BLaER1 (cell line): ENCODE measurements at regions not wholly inside any gene's neighbourhood (a gene's known extent, or its start where the extent isn't known, plus 50 kb on each side); places are given as distances from the start of the nearest gene placed in this dataset.

Source experiments
- H3K27ac ChIP-seq: shearing (Covaris generic); formaldehyde crosslinking; 2 replicates; pipeline ENCODE4 v1.8.1; 2022
- H3K27me3 ChIP-seq: shearing (Covaris generic); formaldehyde crosslinking; 2 replicates; pipeline ENCODE4 v1.8.1; 2022
- H3K36me3 ChIP-seq: shearing (Covaris generic); formaldehyde crosslinking; 2 replicates; pipeline ENCODE4 v1.8.1; 2022
- H3K4me1 ChIP-seq: shearing (Covaris generic); formaldehyde crosslinking; 2 replicates; pipeline ENCODE4 v1.8.1; 2022
- H3K4me2 ChIP-seq: shearing (Covaris generic); formaldehyde crosslinking; 2 replicates; pipeline ENCODE4 v1.8.1; 2022
- H3K4me3 ChIP-seq: shearing (Covaris generic); formaldehyde crosslinking; 2 replicates; pipeline ENCODE4 v1.8.1; 2022
- H3K9ac ChIP-seq: shearing (Covaris generic); formaldehyde crosslinking; 2 replicates; pipeline ENCODE4 v1.8.1; 2022
- H3K9me3 ChIP-seq: shearing (Covaris generic); formaldehyde crosslinking; 2 replicates; pipeline ENCODE4 v1.8.1; 2022
- H4K20me1 ChIP-seq: shearing (Covaris generic); formaldehyde crosslinking; 2 replicates; pipeline ENCODE4 v1.8.1; 2022
- Cebpa-rat ChIP-seq: shearing (Covaris generic); IDR thresholded peaks from 2 replicates; pipeline ENCODE4 v1.8.1; 2022

DNA sequence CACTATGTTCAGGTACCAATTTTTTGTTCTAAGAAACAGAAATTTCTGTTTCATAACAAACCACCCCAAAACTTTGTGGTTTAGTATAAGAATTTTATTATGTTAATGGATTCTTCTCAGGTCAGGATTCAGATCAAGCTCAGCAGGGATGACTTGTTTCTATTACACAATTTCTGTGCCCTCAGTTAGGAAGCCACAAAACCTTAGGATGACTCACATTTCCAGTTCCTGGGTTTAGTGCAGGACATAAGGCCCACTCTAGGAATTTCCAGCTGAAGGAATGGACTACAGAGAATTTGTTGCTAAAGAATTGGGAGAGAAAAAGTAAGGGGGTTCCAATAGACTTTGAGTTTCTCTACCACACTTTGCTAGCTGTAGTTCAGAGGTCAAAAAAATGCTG is 629.3 kb downstream of the ANXA1 start:
- TF ChIP-seq Cebpa-rat, result no peak
- Histone ChIP-seq H3K4me1 (no peaks in the 10 kb centered on the region), H3K9ac (no peak overlapping the region), H3K36me3 (no peaks in the 10 kb centered on the region), H3K27me3 (no peaks in the 10 kb centered on the region), H3K27ac (no peak overlapping the region), H3K4me2 (no peak overlapping the region), H3K4me3 (no peak overlapping the region), H3K9me3 (no peaks in the 10 kb centered on the region), H4K20me1 (no peaks in the 10 kb centered on the region)

DNA sequence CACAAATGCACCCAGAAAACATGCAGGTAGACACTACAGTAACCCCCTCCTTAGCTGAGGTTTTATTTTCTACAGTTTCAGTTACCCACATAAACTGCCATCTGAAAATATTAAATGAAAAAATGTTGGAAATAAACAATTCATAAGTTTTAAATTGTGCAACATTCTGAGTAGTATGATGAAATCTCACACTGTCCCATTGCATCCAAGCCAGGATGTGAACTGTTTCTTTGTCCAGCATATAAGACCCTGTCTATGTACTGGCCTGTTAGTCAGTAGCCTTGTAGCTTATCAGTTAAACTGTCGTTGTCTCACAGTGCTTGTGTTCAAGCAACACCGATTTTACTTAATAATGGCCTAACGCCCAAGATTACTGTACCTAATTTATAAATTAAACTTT is 630.5 kb downstream of the ANXA1 start:
- Histone ChIP-seq H3K9me3 (no peaks in the 10 kb centered on the region), H3K27ac (no peak overlapping the region), H3K4me1 (no peaks in the 10 kb centered on the region), H3K4me2 (no peak overlapping the region), H3K36me3 (no peaks in the 10 kb centered on the region), H3K4me3 (no peak overlapping the region), H3K27me3 (no peaks in the 10 kb centered on the region), H4K20me1 (no peaks in the 10 kb centered on the region), H3K9ac (no peak overlapping the region)
- TF ChIP-seq Cebpa-rat, result no peak

DNA sequence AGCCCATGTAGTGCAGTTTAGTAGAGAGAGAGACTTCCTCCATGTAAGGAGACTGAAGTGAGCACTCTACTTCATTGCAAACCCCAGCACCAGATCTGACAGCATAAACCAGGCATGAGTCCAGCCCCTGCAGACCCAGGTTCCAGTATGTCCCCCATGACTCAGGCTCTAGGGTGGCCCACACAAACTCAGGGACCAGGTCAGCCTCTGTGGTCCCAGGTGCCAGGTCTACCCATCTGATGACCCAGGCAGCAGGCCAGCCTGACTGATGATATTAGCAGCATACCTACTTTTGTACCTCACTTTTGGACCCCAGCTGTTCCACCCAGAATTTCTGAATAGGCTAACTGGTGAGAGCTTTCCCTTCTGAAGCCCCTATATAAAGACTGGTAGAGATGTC is 647.8 kb downstream of the ANXA1 start:
- H3K4me2 ChIP-seq, result no peak overlapping the region
- H3K4me1 ChIP-seq, result no peaks in the 10 kb centered on the region
- TF ChIP-seq Cebpa-rat, result no peak
- no peak overlapping the region for H3K9ac ChIP-seq
- no peaks in the 10 kb centered on the region for H3K9me3 ChIP-seq
- no peaks in the 10 kb centered on the region for H4K20me1 ChIP-seq
- no peaks in the 10 kb centered on the region for H3K36me3 ChIP-seq
- H3K4me3 ChIP-seq, result no peak overlapping the region
- H3K27ac ChIP-seq, result no peak overlapping the region
- H3K27me3 ChIP-seq, result no peaks in the 10 kb centered on the region

DNA sequence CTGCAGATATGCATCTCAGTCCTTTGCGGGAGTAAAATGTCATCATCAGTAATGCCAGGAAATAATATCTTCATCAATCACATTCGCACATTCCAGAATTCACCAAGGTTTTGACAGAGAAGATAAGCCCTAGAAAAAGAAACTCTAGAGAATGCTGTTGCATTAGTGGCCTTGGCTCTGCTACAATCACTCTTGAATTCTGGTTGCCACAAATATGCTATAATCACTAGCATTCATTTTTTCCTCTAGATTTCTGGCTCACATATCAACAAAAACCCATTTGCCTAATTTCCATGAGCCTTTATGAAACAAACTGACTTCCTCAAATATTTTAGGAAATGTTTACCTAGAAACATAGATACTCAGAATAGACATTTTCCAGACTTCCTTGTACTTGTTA is 653.4 kb downstream of the ANXA1 start:
- Histone ChIP-seq H3K4me2 (peak overlapping the region; percentile 31; the same call in 1 of the 2 replicates), H3K4me1 (peaks cover 11% of the 10 kb centered on the region), H3K9me3 (no peaks in the 10 kb centered on the region), H3K4me3 (no peak overlapping the region), H3K27ac (no peak overlapping the region), H3K36me3 (no peaks in the 10 kb centered on the region), H4K20me1 (no peaks in the 10 kb centered on the region), H3K27me3 (no peaks in the 10 kb centered on the region), H3K9ac (no peak overlapping the region)
- no peak for TF ChIP-seq Cebpa-rat

DNA sequence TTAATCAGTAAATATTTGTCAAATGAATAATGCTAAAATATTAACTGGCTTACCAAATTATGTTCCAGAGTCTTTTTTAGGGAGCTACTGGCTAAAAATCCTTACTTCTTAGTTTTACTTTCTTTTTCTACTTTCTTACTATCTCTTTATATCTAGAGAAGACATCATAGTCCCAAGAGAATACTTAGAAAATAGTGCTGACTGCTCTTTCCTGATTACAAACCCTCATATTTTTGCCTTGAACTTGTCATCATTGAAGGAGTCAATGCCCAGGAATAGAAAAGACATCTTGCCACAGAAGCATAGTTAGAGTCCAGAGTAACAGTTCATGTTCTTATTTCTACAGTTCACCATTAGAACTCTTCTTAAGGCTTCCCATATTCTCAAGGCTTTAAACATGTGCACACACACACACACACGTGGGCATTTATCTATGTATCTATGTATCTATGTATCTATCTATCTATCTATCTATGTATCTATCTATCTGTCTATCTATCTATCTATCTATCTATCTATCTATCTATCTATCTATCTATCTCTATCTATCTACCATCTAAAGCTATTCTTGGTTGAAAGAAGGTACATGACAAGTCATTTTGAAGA is 654.3 kb downstream of the ANXA1 start:
- no peaks in the 10 kb centered on the region for H3K9me3 ChIP-seq
- no peak for TF ChIP-seq Cebpa-rat
- H3K4me1 ChIP-seq, result peaks cover 11% of the 10 kb centered on the region
- H3K4me2 ChIP-seq, result peak overlapping the region; percentile 31
- H3K9ac ChIP-seq, result no peak overlapping the region
- no peak overlapping the region for H3K27ac ChIP-seq
- no peak overlapping the region for H3K4me3 ChIP-seq
- no peaks in the 10 kb centered on the region for H3K27me3 ChIP-seq
- H3K36me3 ChIP-seq, result no peaks in the 10 kb centered on the region
- no peaks in the 10 kb centered on the region for H4K20me1 ChIP-seq

DNA sequence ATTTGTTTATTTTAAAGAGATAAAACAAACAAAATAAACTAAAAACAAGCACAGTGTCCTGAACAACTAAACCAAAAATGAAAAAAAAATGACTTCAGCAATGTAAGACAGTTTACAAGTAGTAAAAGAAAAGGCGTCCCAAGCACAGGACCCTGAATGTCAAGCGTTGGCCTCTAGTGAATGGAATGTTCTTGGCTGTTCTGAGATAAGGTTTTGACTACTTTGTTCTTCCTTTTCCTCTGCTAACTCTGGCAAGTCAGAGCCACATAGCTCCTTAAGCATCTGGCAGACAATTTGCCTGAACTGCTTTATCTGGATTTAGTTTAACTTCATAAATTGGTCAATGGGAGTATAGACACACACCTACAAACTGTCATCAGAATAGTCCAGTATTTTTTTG is 655.2 kb downstream of the ANXA1 start:
- H3K9ac ChIP-seq, result no peak overlapping the region
- H3K27ac ChIP-seq, result no peak overlapping the region
- no peaks in the 10 kb centered on the region for H3K36me3 ChIP-seq
- no peaks in the 10 kb centered on the region for H3K9me3 ChIP-seq
- H4K20me1 ChIP-seq, result no peaks in the 10 kb centered on the region
- H3K4me2 ChIP-seq, result no peak overlapping the region
- peaks cover 11% of the 10 kb centered on the region for H3K4me1 ChIP-seq
- H3K4me3 ChIP-seq, result no peak overlapping the region
- no peaks in the 10 kb centered on the region for H3K27me3 ChIP-seq
- no peak for TF ChIP-seq Cebpa-rat

DNA sequence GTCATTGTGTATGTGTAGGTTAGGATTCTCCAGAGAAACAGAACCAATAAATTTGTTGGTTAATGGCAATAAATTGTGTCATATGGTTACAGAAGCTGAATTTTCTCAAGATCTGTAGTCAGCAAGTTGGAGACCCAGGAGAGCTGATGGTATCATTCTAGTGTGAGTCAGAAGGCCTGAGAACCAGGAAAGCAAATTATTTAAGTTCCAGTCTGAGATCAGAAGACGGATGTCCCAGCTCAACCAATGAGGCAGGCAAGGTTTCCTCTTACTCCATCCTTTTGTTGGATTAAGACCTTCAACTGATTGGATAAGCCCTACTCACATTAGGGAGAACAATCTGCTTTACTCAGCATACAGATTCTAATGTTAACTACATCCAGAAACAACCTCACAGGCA is 656.3 kb downstream of the ANXA1 start:
- no peak overlapping the region for H3K27ac ChIP-seq
- H3K4me2 ChIP-seq, result no peak overlapping the region
- H3K9me3 ChIP-seq, result no peaks in the 10 kb centered on the region
- no peak overlapping the region for H3K9ac ChIP-seq
- no peak overlapping the region for H3K4me3 ChIP-seq
- no peaks in the 10 kb centered on the region for H4K20me1 ChIP-seq
- no peak for TF ChIP-seq Cebpa-rat
- H3K36me3 ChIP-seq, result no peaks in the 10 kb centered on the region
- H3K4me1 ChIP-seq, result peaks cover 11% of the 10 kb centered on the region
- no peaks in the 10 kb centered on the region for H3K27me3 ChIP-seq

DNA sequence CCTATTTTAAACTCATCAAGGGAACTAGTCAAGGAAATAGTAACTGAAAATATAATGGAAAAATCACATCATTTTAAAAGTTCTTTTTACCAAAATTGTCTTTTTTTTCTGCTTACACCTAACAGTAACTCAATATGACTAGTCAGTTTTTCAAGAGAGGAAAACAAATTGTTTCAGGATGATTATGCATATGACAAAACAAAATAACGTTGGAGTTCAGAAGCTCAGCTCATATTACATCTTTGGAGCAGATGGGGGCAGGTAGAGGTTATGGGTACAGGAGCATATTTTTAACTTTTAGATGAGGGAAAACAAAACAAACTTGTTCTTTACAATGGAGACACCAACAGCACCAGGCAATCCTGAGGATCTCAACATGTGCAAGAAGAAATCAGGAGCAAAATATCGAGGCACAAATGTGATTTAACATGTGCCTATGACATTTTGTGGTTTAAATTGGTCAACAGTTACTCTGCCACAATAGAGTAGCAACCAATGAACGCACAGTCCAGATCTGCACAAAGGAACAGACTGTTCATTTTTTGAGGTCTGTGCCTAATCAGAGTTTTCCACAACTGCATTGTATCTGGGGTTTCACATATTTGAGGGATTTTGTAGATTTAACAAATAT is 659.0 kb downstream of the ANXA1 start:
- Histone ChIP-seq H4K20me1 (no peaks in the 10 kb centered on the region), H3K4me2 (no peak overlapping the region), H3K36me3 (no peaks in the 10 kb centered on the region), H3K9me3 (no peaks in the 10 kb centered on the region), H3K27ac (no peak overlapping the region), H3K4me1 (peaks cover 3% of the 10 kb centered on the region), H3K9ac (no peak overlapping the region), H3K27me3 (no peaks in the 10 kb centered on the region), H3K4me3 (no peak overlapping the region)
- no peak for TF ChIP-seq Cebpa-rat

DNA sequence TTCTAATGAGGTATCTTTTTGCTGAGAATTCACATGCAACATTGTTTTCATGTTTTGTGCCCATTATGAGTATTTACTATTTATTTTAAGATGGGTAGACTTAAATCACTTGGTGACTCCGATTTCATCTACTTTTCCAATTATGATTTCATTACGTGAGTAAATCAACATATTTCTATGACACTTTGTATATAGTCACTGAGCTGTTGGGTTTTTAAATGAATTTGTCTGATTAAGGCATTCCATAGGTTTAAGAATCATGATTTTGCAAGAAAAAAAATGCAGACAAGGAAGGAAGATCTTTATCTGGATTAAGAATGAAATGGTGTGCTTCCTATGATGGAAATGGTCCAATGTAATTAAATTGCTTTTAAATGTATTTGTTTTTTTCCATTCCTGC is 661.9 kb downstream of the ANXA1 start:
- H3K27me3 ChIP-seq, result no peaks in the 10 kb centered on the region
- no peak overlapping the region for H3K9ac ChIP-seq
- TF ChIP-seq Cebpa-rat, result no peak
- H3K4me1 ChIP-seq, result no peaks in the 10 kb centered on the region
- no peak overlapping the region for H3K27ac ChIP-seq
- no peaks in the 10 kb centered on the region for H3K9me3 ChIP-seq
- H3K4me2 ChIP-seq, result no peak overlapping the region
- H3K36me3 ChIP-seq, result no peaks in the 10 kb centered on the region
- H4K20me1 ChIP-seq, result no peaks in the 10 kb centered on the region
- no peak overlapping the region for H3K4me3 ChIP-seq

DNA sequence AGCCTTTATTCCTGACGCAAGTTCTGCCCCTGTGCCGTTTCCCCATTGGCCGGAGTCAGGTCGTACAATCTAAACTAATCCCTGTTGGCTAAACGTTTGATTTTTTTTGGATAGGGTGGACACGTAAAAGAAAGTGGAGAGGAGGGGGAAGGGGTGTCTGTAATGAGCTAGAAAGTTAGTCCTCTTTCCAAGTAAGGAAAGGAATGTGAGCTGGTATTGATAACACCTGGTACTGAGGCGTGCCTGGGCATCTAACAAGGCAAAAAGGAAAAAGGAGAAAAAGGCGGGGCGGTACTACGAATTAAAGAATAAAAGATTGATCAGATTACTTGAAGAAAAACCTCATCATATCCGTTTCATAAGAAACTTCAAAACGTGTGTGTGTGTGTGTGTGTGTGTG is 665.2 kb downstream of the ANXA1 start:
- Histone ChIP-seq H3K36me3 (no peaks in the 10 kb centered on the region), H3K27ac (no peak overlapping the region), H4K20me1 (no peaks in the 10 kb centered on the region), H3K27me3 (no peaks in the 10 kb centered on the region), H3K9me3 (no peaks in the 10 kb centered on the region), H3K4me2 (no peak overlapping the region), H3K4me1 (no peaks in the 10 kb centered on the region), H3K4me3 (no peak overlapping the region), H3K9ac (no peak overlapping the region)
- no peak for TF ChIP-seq Cebpa-rat

DNA sequence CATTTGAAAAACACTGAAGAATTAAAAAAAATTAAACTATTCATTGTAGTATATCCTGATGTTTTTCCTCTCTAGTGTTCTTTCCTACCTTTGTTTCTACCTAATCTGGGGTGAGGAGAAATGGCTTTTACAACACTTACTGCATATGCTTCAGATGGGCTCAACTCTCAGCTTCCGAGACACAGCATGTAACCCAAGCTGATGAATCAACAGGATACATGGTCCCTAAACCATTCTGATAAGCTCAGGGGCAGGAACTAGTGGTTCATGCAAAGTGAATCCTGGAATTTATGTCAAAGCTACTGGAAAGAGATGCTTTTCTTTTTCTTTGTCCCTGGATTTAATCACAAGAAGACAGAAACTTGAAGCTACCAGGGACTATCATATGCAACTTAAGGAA is 672.5 kb upstream of the RORB start:
- Histone ChIP-seq H3K27ac (no peak overlapping the region), H4K20me1 (no peaks in the 10 kb centered on the region), H3K4me2 (no peak overlapping the region), H3K9me3 (no peaks in the 10 kb centered on the region), H3K9ac (no peak overlapping the region), H3K4me1 (no peaks in the 10 kb centered on the region), H3K27me3 (no peaks in the 10 kb centered on the region), H3K36me3 (no peaks in the 10 kb centered on the region), H3K4me3 (no peak overlapping the region)
- TF ChIP-seq Cebpa-rat, result no peak
